Ovary (tissue), 3 donors: ENCODE measurements at regions not wholly inside any gene's neighbourhood (a gene's known extent, or its start where the extent isn't known, plus 50 kb on each side); places are given as distances from the start of the nearest gene placed in this dataset.

Experiments used
- CTCF ChIP-seq, 3 donors: fragments of 450-650 bp in 2 of 3; fragments of 200-600 bp in 1 of 3; IDR thresholded peaks; one replicate each; pipeline versions ENCODE4 v1.5.1 to v1.8.0; 2016 to 2022; ENCODE audit warnings: antibody characterized with exemption in 3 of 3, mild to moderate bottlenecking in 1 of 3
- EP300 ChIP-seq: sonication (generic); formaldehyde crosslinking; IDR thresholded peaks from one replicate; pipeline ENCODE4 v1.6.1; 2017; ENCODE audit warnings: antibody characterized with exemption
- donor health status: DM: no; HTN: no; CAD: no.

- no peak for TF ChIP-seq CTCF (IDR thresholded peaks at IDR 0.05)
- no peak for TF ChIP-seq EP300
Measured at GRCh38 chr18:64539847-64540246, 391.0 kb upstream of the LINC00305 start.
